IPS-18a (cell line): ENCODE measurements at regions not wholly inside any gene's neighbourhood (a gene's known extent, or its start where the extent isn't known, plus 50 kb on each side); places are given as distances from the start of the nearest gene placed in this dataset.

ENCODE experiments used
- H3K27ac ChIP-seq: one replicate; pipeline ENCODE4 v1.5.1; 2013; ENCODE audit warnings: low read length
- H3K27me3 ChIP-seq: one replicate; pipeline ENCODE4 v1.6.1; 2013; ENCODE audit warnings: mild to moderate bottlenecking, low read length; ENCODE audit not compliant: control insufficient read depth, insufficient read depth
- H3K36me3 ChIP-seq: one replicate; pipeline ENCODE4 v1.6.1; 2013; ENCODE audit warnings: low read depth, low read length; ENCODE audit not compliant: control insufficient read depth
- H3K4me1 ChIP-seq: one replicate; pipeline ENCODE4 v1.6.1; 2013; ENCODE audit warnings: low read depth, low read length; ENCODE audit not compliant: control insufficient read depth
- H3K4me3 ChIP-seq: one replicate; pipeline ENCODE4 v1.5.1; 2013; ENCODE audit warnings: low read length
- H3K9ac ChIP-seq: one replicate; pipeline ENCODE4 v1.6.1; 2013; ENCODE audit warnings: mild to moderate bottlenecking, low read length, moderate library complexity
- H3K9me3 ChIP-seq: one replicate; pipeline ENCODE4 v1.6.1; 2013; ENCODE audit warnings: low read depth, low read length; ENCODE audit not compliant: control insufficient read depth

GRCh38 chr12:114996382-114996781 lies 312.4 kb upstream of the TBX3 start:
- Histone ChIP-seq H3K36me3 (no peaks in the 10 kb centered on the region), H3K27ac (no peak overlapping the region), H3K27me3 (no peaks in the 10 kb centered on the region), H3K9ac (no peak overlapping the region), H3K4me1 (no peaks in the 10 kb centered on the region), H3K4me3 (no peak overlapping the region), H3K9me3 (no peaks in the 10 kb centered on the region)

- Histone ChIP-seq H3K9me3 (no peaks in the 10 kb centered on the region), H3K4me3 (no peak overlapping the region), H3K27ac (no peak overlapping the region), H3K9ac (no peak overlapping the region), H3K36me3 (no peaks in the 10 kb centered on the region), H3K4me1 (no peaks in the 10 kb centered on the region), H3K27me3 (no peaks in the 10 kb centered on the region)
Measured at GRCh38 chr12:114995891-114996290, 311.9 kb upstream of the TBX3 start.

- H3K9ac ChIP-seq: no peak overlapping the region
- no peaks in the 10 kb centered on the region for H3K27me3 ChIP-seq
- no peaks in the 10 kb centered on the region for H3K4me1 ChIP-seq
Measured at GRCh38 chr12:114993165-114993564, 309.2 kb upstream of the TBX3 start.

GRCh38 chr12:114992443-114992842 lies 308.5 kb upstream of the TBX3 start:
- Histone ChIP-seq H3K9ac (no peak overlapping the region), H3K4me3 (no peak overlapping the region), H3K27me3 (no peaks in the 10 kb centered on the region), H3K36me3 (no peaks in the 10 kb centered on the region), H3K9me3 (no peaks in the 10 kb centered on the region), H3K27ac (no peak overlapping the region), H3K4me1 (no peaks in the 10 kb centered on the region)

More at GRCh38 chr12:114993165-114993564, 309.2 kb upstream of the TBX3 start:
- Histone ChIP-seq H3K4me3 (no peak overlapping the region), H3K27ac (no peak overlapping the region), H3K9me3 (no peaks in the 10 kb centered on the region), H3K36me3 (no peaks in the 10 kb centered on the region)

- Histone ChIP-seq H3K36me3 (no peaks in the 10 kb centered on the region), H3K9ac (no peak overlapping the region), H3K9me3 (no peaks in the 10 kb centered on the region), H3K4me1 (no peaks in the 10 kb centered on the region), H3K27ac (no peak overlapping the region), H3K4me3 (no peak overlapping the region), H3K27me3 (no peaks in the 10 kb centered on the region)
Measured at GRCh38 chr12:114990381-114990780, 306.4 kb upstream of the TBX3 start.

GRCh38 chr12:114986849-114987248 lies 302.9 kb upstream of the TBX3 start:
- Histone ChIP-seq H3K4me1 (no peaks in the 10 kb centered on the region), H3K9ac (no peak overlapping the region), H3K27me3 (no peaks in the 10 kb centered on the region), H3K4me3 (no peak overlapping the region), H3K36me3 (no peaks in the 10 kb centered on the region), H3K27ac (no peak overlapping the region), H3K9me3 (no peaks in the 10 kb centered on the region)

GRCh38 chr12:114986178-114986714 lies 302.3 kb upstream of the TBX3 start:
- H3K27ac ChIP-seq: no peak overlapping the region
- H3K4me3 ChIP-seq: no peak overlapping the region
- no peaks in the 10 kb centered on the region for H3K4me1 ChIP-seq
- H3K27me3 ChIP-seq: no peaks in the 10 kb centered on the region
- H3K9me3 ChIP-seq: no peaks in the 10 kb centered on the region
- H3K9ac ChIP-seq: no peak overlapping the region
- no peaks in the 10 kb centered on the region for H3K36me3 ChIP-seq

GRCh38 chr12:114984634-114985061 lies 300.7 kb upstream of the TBX3 start:
- Histone ChIP-seq H3K9ac (no peak overlapping the region), H3K9me3 (no peaks in the 10 kb centered on the region), H3K27ac (no peak overlapping the region), H3K4me3 (no peak overlapping the region), H3K27me3 (no peaks in the 10 kb centered on the region), H3K4me1 (no peaks in the 10 kb centered on the region), H3K36me3 (no peaks in the 10 kb centered on the region)

GRCh38 chr12:114982760-114983159 lies 298.8 kb upstream of the TBX3 start:
- no peaks in the 10 kb centered on the region for H3K36me3 ChIP-seq
- H3K27me3 ChIP-seq: no peaks in the 10 kb centered on the region
- no peaks in the 10 kb centered on the region for H3K4me1 ChIP-seq
- no peak overlapping the region for H3K4me3 ChIP-seq
- no peaks in the 10 kb centered on the region for H3K9me3 ChIP-seq
- no peak overlapping the region for H3K9ac ChIP-seq
- no peak overlapping the region for H3K27ac ChIP-seq

GRCh38 chr12:114981036-114981435 lies 297.1 kb upstream of the TBX3 start:
- Histone ChIP-seq H3K9ac (no peak overlapping the region), H3K9me3 (no peaks in the 10 kb centered on the region), H3K27ac (no peak overlapping the region), H3K27me3 (no peaks in the 10 kb centered on the region), H3K4me3 (no peak overlapping the region), H3K4me1 (no peaks in the 10 kb centered on the region), H3K36me3 (no peaks in the 10 kb centered on the region)

- Histone ChIP-seq H3K9ac (no peak overlapping the region), H3K36me3 (no peaks in the 10 kb centered on the region), H3K27ac (no peak overlapping the region), H3K9me3 (no peaks in the 10 kb centered on the region), H3K4me1 (no peaks in the 10 kb centered on the region), H3K27me3 (no peaks in the 10 kb centered on the region), H3K4me3 (no peak overlapping the region)
Measured at GRCh38 chr12:114976959-114977358, 293.0 kb upstream of the TBX3 start.

- no peak overlapping the region for H3K4me3 ChIP-seq
- H3K9me3 ChIP-seq: no peaks in the 10 kb centered on the region
- H3K36me3 ChIP-seq: no peaks in the 10 kb centered on the region
- H3K4me1 ChIP-seq: no peaks in the 10 kb centered on the region
- no peak overlapping the region for H3K9ac ChIP-seq
- H3K27me3 ChIP-seq: no peaks in the 10 kb centered on the region
- H3K27ac ChIP-seq: no peak overlapping the region
Measured at GRCh38 chr12:114976372-114976771, 292.4 kb upstream of the TBX3 start.
